A673 (cell line): ENCODE measurements at regions not wholly inside any gene's neighbourhood (a gene's known extent, or its start where the extent isn't known, plus 50 kb on each side); places are given as distances from the start of the nearest gene placed in this dataset.

Source experiments
- BruUV-seq: library from RNA; stranded (reverse); fragments of 400-500 nt; replicated peaks from 2 replicates; lab custom pipeline; 2021; lab: Mats Ljungman, UMichigan
- CTCF ChIA-PET: fragments of 300-600 bp; sonication (Branson Sonifier 250); formaldehyde crosslinking; loops from one replicate; lab custom pipeline; 2022; ENCODE audit warnings: antibody characterized with exemption; lab: Charles Lee
- POLR2A ChIA-PET: fragments of 300-600 bp; sonication (Branson Sonifier 250); formaldehyde crosslinking; loops from one replicate; lab custom pipeline; 2022; ENCODE audit warnings: antibody characterized with exemption; ENCODE audit not compliant: low non-redundant PET; lab: Charles Lee
- DNase-seq: peaks from one replicate; pipeline ENCODE4 v3.0.0-alpha.2; 2015; ENCODE audit warnings: low spot score
- H3K27ac ChIP-seq: fragments of 200-600 bp; sonication (generic); 2 replicates; pipeline ENCODE4 v1.5.1; 2016; ENCODE audit warnings: mixed run types, low read depth, mild to moderate bottlenecking, mixed read lengths, antibody characterized with exemption, low read length; ENCODE audit not compliant: poor library complexity, severe bottlenecking
- H3K27me3 ChIP-seq: fragments of 200-600 bp; sonication (generic); replicated peaks from 2 replicates; pipeline ENCODE4 v1.6.1; 2017; ENCODE audit warnings: mixed run types, low read depth, mild to moderate bottlenecking, mixed read lengths, antibody characterized with exemption, low read length; ENCODE audit not compliant: insufficient read depth, poor library complexity
- H3K36me3 ChIP-seq: fragments of 200-600 bp; sonication (generic); 2 replicates; pipeline ENCODE4 v1.6.1; 2016; ENCODE audit warnings: mixed run types, mild to moderate bottlenecking, mixed read lengths, antibody characterized with exemption, low read length; ENCODE audit not compliant: insufficient read depth, poor library complexity, severe bottlenecking
- H3K4me1 ChIP-seq: fragments of 200-600 bp; sonication (generic); 2 replicates; pipeline ENCODE4 v1.6.1; 2017; ENCODE audit warnings: mixed run types, mild to moderate bottlenecking, mixed read lengths, antibody characterized with exemption, low read length; ENCODE audit not compliant: insufficient read depth, poor library complexity, severe bottlenecking
- H3K4me3 ChIP-seq: fragments of 200-600 bp; sonication (generic); 2 replicates; pipeline ENCODE4 v1.5.1; 2016; ENCODE audit warnings: low read depth, mixed run types, mild to moderate bottlenecking, mixed read lengths, low read length; ENCODE audit not compliant: poor library complexity, severe bottlenecking
- H3K9me3 ChIP-seq: fragments of 200-600 bp; sonication (generic); 2 replicates; pipeline ENCODE4 v1.6.1; 2016; ENCODE audit warnings: mixed run types, low read depth, mild to moderate bottlenecking, mixed read lengths, antibody characterized with exemption, low read length; ENCODE audit not compliant: poor library complexity, severe bottlenecking
- EZH2 ChIP-seq: fragments of 200-600 bp; sonication (generic); IDR thresholded peaks from 2 replicates; pipeline ENCODE4 v1.6.1; 2017; ENCODE audit warnings: borderline replicate concordance, low read depth, mild to moderate bottlenecking, mixed read lengths, antibody characterized with exemption, low read length; ENCODE audit not compliant: poor library complexity, severe bottlenecking
- intact Hi-C: fragments of 100-400 bp; cut with micrococcal nuclease; formaldehyde crosslinking; loops from one replicate; pipeline ENCODE4 v1.10.0; 2022; ENCODE audit not compliant: unreplicated experiment
- TF ChIP-seq, protein P1 (sequence below): fragments of 300-800, 200-600 bp; sonication (generic); conservative IDR thresholded peaks from 2 replicates; pipeline ENCODE4 v1.5.1; 2017; ENCODE audit warnings: low read depth, mild to moderate bottlenecking, antibody characterized with exemption, low read length, moderate library complexity, mixed read lengths

DNA sequence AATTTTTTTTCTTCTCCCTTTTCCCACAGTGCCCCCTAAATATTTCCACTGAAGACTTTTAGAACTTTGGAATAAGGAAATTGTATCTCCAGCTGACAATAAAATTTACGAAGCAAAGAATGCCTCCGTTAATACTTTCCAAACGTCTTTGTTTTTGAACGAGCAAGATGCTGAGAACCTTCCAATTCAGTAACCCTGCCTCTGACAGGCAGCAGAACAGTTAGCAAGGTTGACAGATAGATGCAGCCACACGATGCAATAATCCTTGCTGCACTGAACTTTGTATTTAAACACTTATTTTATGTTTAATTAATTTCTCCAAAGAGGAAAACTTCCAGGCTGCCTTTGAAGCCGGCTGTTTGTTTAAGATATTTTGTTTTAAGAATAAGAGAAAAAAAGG lies 71.8 kb upstream of the TSHZ3 start:
- Histone ChIP-seq H3K4me3 (no peak overlapping the region), H3K36me3 (no peaks in the 10 kb centered on the region), H3K27ac (no peak overlapping the region), H3K27me3 (no peaks in the 10 kb centered on the region), H3K4me1 (no peaks in the 10 kb centered on the region), H3K9me3 (no peaks in the 10 kb centered on the region)
- TF ChIP-seq, protein P1, sequence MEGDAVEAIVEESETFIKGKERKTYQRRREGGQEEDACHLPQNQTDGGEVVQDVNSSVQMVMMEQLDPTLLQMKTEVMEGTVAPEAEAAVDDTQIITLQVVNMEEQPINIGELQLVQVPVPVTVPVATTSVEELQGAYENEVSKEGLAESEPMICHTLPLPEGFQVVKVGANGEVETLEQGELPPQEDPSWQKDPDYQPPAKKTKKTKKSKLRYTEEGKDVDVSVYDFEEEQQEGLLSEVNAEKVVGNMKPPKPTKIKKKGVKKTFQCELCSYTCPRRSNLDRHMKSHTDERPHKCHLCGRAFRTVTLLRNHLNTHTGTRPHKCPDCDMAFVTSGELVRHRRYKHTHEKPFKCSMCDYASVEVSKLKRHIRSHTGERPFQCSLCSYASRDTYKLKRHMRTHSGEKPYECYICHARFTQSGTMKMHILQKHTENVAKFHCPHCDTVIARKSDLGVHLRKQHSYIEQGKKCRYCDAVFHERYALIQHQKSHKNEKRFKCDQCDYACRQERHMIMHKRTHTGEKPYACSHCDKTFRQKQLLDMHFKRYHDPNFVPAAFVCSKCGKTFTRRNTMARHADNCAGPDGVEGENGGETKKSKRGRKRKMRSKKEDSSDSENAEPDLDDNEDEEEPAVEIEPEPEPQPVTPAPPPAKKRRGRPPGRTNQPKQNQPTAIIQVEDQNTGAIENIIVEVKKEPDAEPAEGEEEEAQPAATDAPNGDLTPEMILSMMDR = no peak
- TF ChIP-seq EZH2 = no peak
- ChIA-PET POLR2A (no interaction called here), CTCF (no interaction called here)
- BruUV-seq = no TSS peak
- no peak for DNase-seq
- intact Hi-C loops = no loop called here

DNA sequence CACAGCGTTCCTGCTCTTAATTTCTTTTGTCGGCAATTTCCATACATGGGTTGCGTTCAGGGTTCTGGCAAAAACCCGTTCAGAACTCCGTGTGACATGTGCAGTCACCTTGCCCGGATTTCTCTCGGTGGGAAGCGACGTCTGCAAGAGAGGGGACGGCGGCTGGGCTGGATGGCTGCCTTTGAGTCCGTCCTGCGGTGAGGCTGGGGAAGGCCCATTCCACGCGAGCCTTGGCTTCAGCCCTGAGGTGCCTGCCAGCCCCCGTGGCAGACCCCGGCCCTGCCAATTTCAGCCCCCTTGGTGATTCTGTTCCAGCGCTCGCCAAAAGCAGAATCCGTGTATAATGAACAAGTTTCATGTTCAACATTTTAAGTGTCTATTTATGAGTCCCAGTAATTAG lies 72.6 kb upstream of the TSHZ3 start:
- no peak for DNase-seq
- H3K27ac ChIP-seq = no peak overlapping the region
- H3K36me3 ChIP-seq = no peaks in the 10 kb centered on the region
- ChIA-PET CTCF (no interaction called here), POLR2A (no interaction called here)
- BruUV-seq = no TSS peak
- no peaks in the 10 kb centered on the region for H3K27me3 ChIP-seq
- no peaks in the 10 kb centered on the region for H3K9me3 ChIP-seq
- TF ChIP-seq, protein P1 = no peak
- TF ChIP-seq EZH2 = no peak
- no peaks in the 10 kb centered on the region for H3K4me1 ChIP-seq
- H3K4me3 ChIP-seq = no peak overlapping the region
- intact Hi-C loops = no loop called here

DNA sequence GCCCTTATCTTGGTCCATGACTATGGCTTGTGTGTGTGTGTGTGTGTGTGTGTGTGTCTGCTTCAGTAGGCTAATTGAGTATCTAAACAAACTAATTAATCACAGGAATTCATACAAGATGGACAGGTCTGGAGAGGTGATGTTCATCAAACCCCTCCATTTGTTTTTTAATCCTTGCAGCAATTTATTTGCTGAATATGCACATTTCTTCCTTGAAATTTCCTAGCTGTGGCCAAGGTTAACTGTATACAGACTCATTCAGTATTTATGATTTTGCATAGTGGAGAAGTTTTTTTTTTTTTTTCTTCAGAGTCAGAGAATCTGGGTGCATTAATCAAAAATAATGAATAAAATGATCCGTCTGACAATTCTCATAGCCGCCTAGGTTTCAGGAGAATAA lies 74.7 kb upstream of the TSHZ3 start:
- no peaks in the 10 kb centered on the region for H3K9me3 ChIP-seq
- H3K4me3 ChIP-seq = no peak overlapping the region
- no peaks in the 10 kb centered on the region for H3K27me3 ChIP-seq
- TF ChIP-seq EZH2 = no peak
- TF ChIP-seq, protein P1 = no peak
- BruUV-seq = no TSS peak
- no peak overlapping the region for H3K27ac ChIP-seq
- intact Hi-C loops = no loop called here
- DNase-seq = no peak
- ChIA-PET CTCF (no interaction called here), POLR2A (no interaction called here)
- no peaks in the 10 kb centered on the region for H3K4me1 ChIP-seq
- no peaks in the 10 kb centered on the region for H3K36me3 ChIP-seq
